ENCODE measurements at regions not wholly inside any gene's neighbourhood (a gene's known extent, or its start where the extent isn't known, plus 50 kb on each side); places are given as distances from the start of the nearest gene placed in this dataset.

DNA sequence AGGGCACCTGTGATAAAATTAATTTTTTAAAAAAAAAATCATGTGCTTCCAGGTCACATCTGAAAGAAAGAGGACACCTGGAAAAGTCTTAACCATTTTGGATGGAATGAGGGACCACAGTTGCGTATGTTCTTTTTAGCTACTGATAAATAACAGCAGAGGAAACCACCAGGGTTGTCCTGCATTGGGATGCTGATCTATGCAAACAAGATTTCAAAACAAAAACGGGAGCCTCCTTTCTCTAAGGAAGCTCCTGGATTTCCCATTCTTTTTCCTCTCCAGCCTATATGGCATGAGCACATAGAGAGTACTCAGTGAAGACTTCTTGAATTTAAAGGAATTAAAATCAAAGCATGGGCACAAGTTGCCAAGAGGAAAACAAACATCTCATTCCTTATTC lies 145.6 kb upstream of the THBS1 start:
- no peak for TF ChIP-seq EZH2 (IDR thresholded peaks at IDR 0.05; ENCODE audit: insufficient read depth, poor library complexity, severe bottlenecking)
- no peak for TF ChIP-seq EZH2phosphoT487 (IDR thresholded peaks at IDR 0.05; ENCODE audit: insufficient read depth, low read depth)
